H7 (cell line): ENCODE measurements at regions not wholly inside any gene's neighbourhood (a gene's known extent, or its start where the extent isn't known, plus 50 kb on each side); places are given as distances from the start of the nearest gene placed in this dataset.

Source experiments
- DNase-seq: peaks from one replicate; pipeline ENCODE4 v3.0.0; 2012
- H3K27me3 ChIP-seq: 2 replicates; pipeline ENCODE4 v1.6.0; 2011; ENCODE audit warnings: mild to moderate bottlenecking, low read length; ENCODE audit not compliant: control insufficient read depth, insufficient read depth
- H3K36me3 ChIP-seq: replicated peaks from 2 replicates; pipeline ENCODE4 v1.5.1; 2011; ENCODE audit warnings: low read length; ENCODE audit not compliant: control insufficient read depth, insufficient read depth
- H3K4me3 ChIP-seq: 2 replicates; pipeline ENCODE4 v1.5.1; 2011; ENCODE audit warnings: low read depth, mild to moderate bottlenecking, control low read depth, low read length, moderate library complexity; ENCODE audit not compliant: insufficient read depth

- DNase-seq = no peak
- Histone ChIP-seq H3K4me3 (no peak overlapping the region), H3K36me3 (no peaks in the 10 kb centered on the region), H3K27me3 (no peaks in the 10 kb centered on the region)
Observed at GRCh38 chr15:62495670-62496614, 330.9 kb upstream of the C2CD4B start.

- no peaks in the 10 kb centered on the region for H3K36me3 ChIP-seq
- no peak for DNase-seq
- no peak overlapping the region for H3K4me3 ChIP-seq
- H3K27me3 ChIP-seq = no peaks in the 10 kb centered on the region
Observed at GRCh38 chr15:62497356-62497755, 332.3 kb upstream of the C2CD4B start.

- no peaks in the 10 kb centered on the region for H3K27me3 ChIP-seq
- no peak overlapping the region for H3K4me3 ChIP-seq
- H3K36me3 ChIP-seq = no peaks in the 10 kb centered on the region
- DNase-seq = no peak
Observed at GRCh38 chr15:62498278-62498677, 333.2 kb upstream of the C2CD4B start.

- H3K4me3 ChIP-seq = no peak overlapping the region
- no peak for DNase-seq
- no peaks in the 10 kb centered on the region for H3K36me3 ChIP-seq
- no peaks in the 10 kb centered on the region for H3K27me3 ChIP-seq
Observed at GRCh38 chr15:62498712-62499111, 333.6 kb upstream of the C2CD4B start.

- no peak for DNase-seq
- H3K36me3 ChIP-seq = no peaks in the 10 kb centered on the region
- no peaks in the 10 kb centered on the region for H3K27me3 ChIP-seq
- H3K4me3 ChIP-seq = no peak overlapping the region
Observed at GRCh38 chr15:62500325-62500724, 335.2 kb upstream of the C2CD4B start.

- no peak for DNase-seq
- H3K36me3 ChIP-seq = no peaks in the 10 kb centered on the region
- H3K27me3 ChIP-seq = no peaks in the 10 kb centered on the region
- H3K4me3 ChIP-seq = no peak overlapping the region
Observed at GRCh38 chr15:62502451-62502850, 337.4 kb upstream of the C2CD4B start.

- Histone ChIP-seq H3K27me3 (no peaks in the 10 kb centered on the region), H3K4me3 (no peak overlapping the region), H3K36me3 (no peaks in the 10 kb centered on the region)
- no peak for DNase-seq
Observed at GRCh38 chr15:62503451-62503850, 338.4 kb upstream of the C2CD4B start.

- no peak for DNase-seq
- H3K27me3 ChIP-seq = no peaks in the 10 kb centered on the region
- H3K4me3 ChIP-seq = no peak overlapping the region
- H3K36me3 ChIP-seq = no peaks in the 10 kb centered on the region
Observed at GRCh38 chr15:62505762-62506161, 340.7 kb upstream of the C2CD4B start.

GRCh38 chr15:62506217-62506805 is 341.2 kb upstream of the C2CD4B start:
- Histone ChIP-seq H3K36me3 (no peaks in the 10 kb centered on the region), H3K4me3 (no peak overlapping the region), H3K27me3 (no peaks in the 10 kb centered on the region)
- DNase-seq = peak; percentile 21

- Histone ChIP-seq H3K27me3 (no peaks in the 10 kb centered on the region), H3K36me3 (no peaks in the 10 kb centered on the region), H3K4me3 (no peak overlapping the region)
- DNase-seq = peak; percentile 26
Observed at GRCh38 chr15:62509395-62509958, 344.4 kb upstream of the C2CD4B start.

- no peaks in the 10 kb centered on the region for H3K36me3 ChIP-seq
- no peak for DNase-seq
- H3K27me3 ChIP-seq = no peaks in the 10 kb centered on the region
- no peak overlapping the region for H3K4me3 ChIP-seq
Observed at GRCh38 chr15:62510791-62511190, 345.7 kb upstream of the C2CD4B start.

GRCh38 chr15:62512904-62513303 is 347.8 kb upstream of the C2CD4B start:
- DNase-seq = no peak
- no peaks in the 10 kb centered on the region for H3K27me3 ChIP-seq
- H3K36me3 ChIP-seq = no peaks in the 10 kb centered on the region
- no peak overlapping the region for H3K4me3 ChIP-seq

GRCh38 chr15:62513893-62514292 is 348.8 kb upstream of the C2CD4B start:
- H3K27me3 ChIP-seq = no peaks in the 10 kb centered on the region
- no peak overlapping the region for H3K4me3 ChIP-seq
- H3K36me3 ChIP-seq = no peaks in the 10 kb centered on the region
- no peak for DNase-seq

GRCh38 chr15:62515696-62516395 is 350.8 kb upstream of the C2CD4B start:
- Histone ChIP-seq H3K4me3 (no peak overlapping the region), H3K27me3 (no peaks in the 10 kb centered on the region), H3K36me3 (no peaks in the 10 kb centered on the region)
- no peak for DNase-seq
